ENCODE measurements at regions not wholly inside any gene's neighbourhood (a gene's known extent, or its start where the extent isn't known, plus 50 kb on each side); places are given as distances from the start of the nearest gene placed in this dataset.

DNA sequence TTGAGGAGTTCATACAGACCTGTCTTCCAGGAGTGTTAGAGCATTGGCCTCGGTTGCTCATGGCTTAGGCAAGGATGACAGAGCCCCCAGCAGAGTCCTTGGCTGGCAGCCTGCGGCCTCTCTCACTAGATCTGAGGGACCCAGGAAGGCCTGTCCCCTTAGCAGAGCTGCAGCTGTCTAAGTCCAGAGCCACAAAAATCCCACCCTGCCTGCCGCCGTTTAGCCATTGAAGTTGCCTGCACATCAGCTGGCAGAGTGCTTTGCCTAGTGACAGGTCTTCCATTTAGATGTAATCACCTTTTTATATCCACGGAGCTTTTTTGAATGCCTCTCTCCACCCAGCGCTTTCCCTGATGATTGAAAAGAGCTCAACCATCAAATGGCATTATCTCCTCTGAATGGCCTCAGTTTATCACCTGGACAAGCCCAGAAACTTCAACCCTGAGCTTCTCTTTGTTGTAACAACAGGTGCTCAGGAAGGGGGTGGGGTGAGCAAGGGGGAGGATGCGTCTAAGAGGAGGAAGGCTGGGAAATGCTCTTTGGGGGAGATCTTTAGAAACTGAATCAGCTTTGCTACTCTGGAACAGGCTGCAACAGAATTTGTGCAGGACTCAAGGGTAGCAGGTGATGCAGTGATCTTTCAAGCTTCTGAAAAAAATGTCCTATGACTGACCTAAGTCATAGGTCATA lies 71.9 kb downstream of the TNP1 start:
- TF ChIP-seq CTCF (IDR thresholded peaks at IDR 0.05; ENCODE audit: insufficient read depth, low read length, poor library complexity, severe bottlenecking), result no peak
- no peak for TF ChIP-seq EZH2phosphoT487 (conservative IDR thresholded peaks at IDR 0.05; ENCODE audit: low read length)
- no peaks in the 10 kb centered on the region for H3F3A ChIP-seq (ENCODE audit: insufficient read depth)
- H3K79me2 ChIP-seq (ENCODE audit: insufficient read depth, low read length), result no peaks in the 10 kb centered on the region
- 0 out of 2 replicates have a peak, but pooled peaks cover 2% of the 10 kb centered on the region for H3K27me3 ChIP-seq (ENCODE audit: low read length)
- H3K27ac ChIP-seq (ENCODE audit: low read depth, low read length), result no peak overlapping the region
- no peak overlapping the region for H2AFZ ChIP-seq (ENCODE audit: low read depth, low read length, severe bottlenecking)
- no peaks in the 10 kb centered on the region for H3K9me3 ChIP-seq (ENCODE audit: insufficient read depth, low read length)
- H3K9ac ChIP-seq (ENCODE audit: low read length), result no peak overlapping the region
- no peak overlapping the region for H3K4me2 ChIP-seq (ENCODE audit: low read depth, low read length, poor library complexity, severe bottlenecking)
- H3K9me2 ChIP-seq (replicated peaks; ENCODE audit: insufficient read depth, low read length), result no peaks in the 10 kb centered on the region
- no peaks in the 10 kb centered on the region for H3K36me3 ChIP-seq (ENCODE audit: low read length)
- H4K20me1 ChIP-seq (ENCODE audit: low read depth, low read length), result no peaks in the 10 kb centered on the region
- H3K4me3 ChIP-seq (ENCODE audit: insufficient read depth, low read length, poor library complexity, severe bottlenecking), result no peak overlapping the region

GRCh38 chr2:216786676-216787075 lies 73.2 kb downstream of the TNP1 start:
- Histone ChIP-seq H3K79me2 (ENCODE audit: insufficient read depth, low read length) (no peaks in the 10 kb centered on the region), H4K20me1 (ENCODE audit: low read depth, low read length) (no peaks in the 10 kb centered on the region), H3F3A (ENCODE audit: insufficient read depth) (no peaks in the 10 kb centered on the region), H3K9me3 (ENCODE audit: insufficient read depth, low read length) (no peaks in the 10 kb centered on the region), H3K9me2 (replicated peaks; ENCODE audit: insufficient read depth, low read length) (no peaks in the 10 kb centered on the region), H2AFZ (ENCODE audit: low read depth, low read length, severe bottlenecking) (no peak overlapping the region), H3K36me3 (ENCODE audit: low read length) (no peaks in the 10 kb centered on the region), H3K4me2 (ENCODE audit: low read depth, low read length, poor library complexity, severe bottlenecking) (no peak overlapping the region), H3K9ac (ENCODE audit: low read length) (no peak overlapping the region), H3K4me3 (ENCODE audit: insufficient read depth, low read length, poor library complexity, severe bottlenecking) (no peak overlapping the region), H3K27me3 (ENCODE audit: low read length) (0 out of 2 replicates have a peak, but pooled peaks cover 2% of the 10 kb centered on the region), H3K27ac (ENCODE audit: low read depth, low read length) (no peak overlapping the region)
- TF ChIP-seq EZH2phosphoT487 (conservative IDR thresholded peaks at IDR 0.05; ENCODE audit: low read length) (no peak), CTCF (IDR thresholded peaks at IDR 0.05; ENCODE audit: insufficient read depth, low read length, poor library complexity, severe bottlenecking) (no peak)

DNA sequence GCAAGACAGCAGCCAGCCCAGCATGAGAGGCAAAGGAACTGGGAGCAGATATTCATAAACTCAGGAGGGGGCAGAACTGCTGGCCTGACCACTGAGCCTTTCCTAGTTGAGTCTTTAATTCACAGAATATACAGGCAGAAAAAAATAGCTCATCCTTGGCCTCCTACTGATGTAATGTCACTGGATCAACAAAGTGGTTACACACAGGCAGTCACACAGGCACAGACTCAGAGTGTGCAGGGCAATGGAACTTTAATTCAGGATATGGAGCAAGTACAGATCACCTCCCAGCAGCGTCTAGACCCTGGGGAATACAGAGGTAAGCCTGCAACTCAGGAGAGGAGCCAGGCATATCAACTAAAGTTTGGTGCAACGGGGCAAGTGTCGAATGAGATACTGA lies 75.4 kb downstream of the TNP1 start:
- Histone ChIP-seq H3F3A (ENCODE audit: insufficient read depth) (no peaks in the 10 kb centered on the region), H3K9me2 (replicated peaks; ENCODE audit: insufficient read depth, low read length) (no peaks in the 10 kb centered on the region), H2AFZ (ENCODE audit: low read depth, low read length, severe bottlenecking) (no peak overlapping the region), H3K27ac (ENCODE audit: low read depth, low read length) (no peak overlapping the region), H3K4me3 (ENCODE audit: insufficient read depth, low read length, poor library complexity, severe bottlenecking) (no peak overlapping the region), H3K9ac (ENCODE audit: low read length) (no peak overlapping the region), H4K20me1 (ENCODE audit: low read depth, low read length) (no peaks in the 10 kb centered on the region), H3K4me2 (ENCODE audit: low read depth, low read length, poor library complexity, severe bottlenecking) (no peak overlapping the region), H3K9me3 (ENCODE audit: insufficient read depth, low read length) (no peaks in the 10 kb centered on the region), H3K27me3 (ENCODE audit: low read length) (no peaks in the 10 kb centered on the region), H3K79me2 (ENCODE audit: insufficient read depth, low read length) (no peaks in the 10 kb centered on the region), H3K36me3 (ENCODE audit: low read length) (no peaks in the 10 kb centered on the region)
- TF ChIP-seq CTCF (IDR thresholded peaks at IDR 0.05; ENCODE audit: insufficient read depth, low read length, poor library complexity, severe bottlenecking) (no peak), EZH2phosphoT487 (conservative IDR thresholded peaks at IDR 0.05; ENCODE audit: low read length) (no peak)

Data from SU-DHL-6 (cell line).